Neural progenitor cell (in vitro differentiated cells): ENCODE measurements at regions not wholly inside any gene's neighbourhood (a gene's known extent, or its start where the extent isn't known, plus 50 kb on each side); places are given as distances from the start of the nearest gene placed in this dataset.

Experiments
- DNase-seq: peaks from one replicate; pipeline ENCODE4 v3.0.0-alpha.2; 2016; ENCODE audit warnings: low spot score
- H2AFZ ChIP-seq: fragments of 200-600 bp; sonication (generic); replicated peaks from 2 replicates; pipeline ENCODE4 v1.6.1; 2016; ENCODE audit warnings: antibody characterized with exemption
- H3F3A ChIP-seq: fragments of 200-600 bp; sonication (generic); 2 replicates; pipeline ENCODE4 v1.6.1; 2016; ENCODE audit warnings: antibody characterized with exemption, low read depth
- H3K27ac ChIP-seq: fragments of 200-600 bp; sonication (generic); 2 replicates; pipeline ENCODE4 v1.5.1; 2016; ENCODE audit warnings: mild to moderate bottlenecking
- H3K27me3 ChIP-seq: fragments of 200-600 bp; sonication (generic); 2 replicates; pipeline ENCODE4 v1.6.1; 2016; ENCODE audit warnings: mild to moderate bottlenecking, moderate library complexity
- H3K36me3 ChIP-seq: fragments of 200-600 bp; sonication (generic); 2 replicates; pipeline ENCODE4 v1.5.1; 2016
- H3K4me1 ChIP-seq: fragments of 200-600 bp; sonication (generic); 2 replicates; pipeline ENCODE4 v1.6.1; 2016; ENCODE audit warnings: mixed run types
- H3K4me2 ChIP-seq: fragments of 200-600 bp; sonication (generic); 2 replicates; pipeline ENCODE4 v1.6.1; 2016
- H3K4me3 ChIP-seq: fragments of 200-600 bp; sonication (generic); 2 replicates; pipeline ENCODE4 v1.5.1; 2016
- H3K79me2 ChIP-seq: fragments of 200-600 bp; sonication (generic); 2 replicates; pipeline ENCODE4 v1.6.1; 2016; ENCODE audit warnings: low read depth
- H3K9ac ChIP-seq: fragments of 200-600 bp; sonication (generic); 2 replicates; pipeline ENCODE4 v1.6.1; 2016
- H3K9me3 ChIP-seq: fragments of 200-600 bp; sonication (generic); 2 replicates; pipeline ENCODE4 v1.5.1; 2016; ENCODE audit warnings: low read depth
- H4K20me1 ChIP-seq: fragments of 200-600 bp; sonication (generic); 2 replicates; pipeline ENCODE4 v1.6.1; 2016; ENCODE audit warnings: low read depth
- H3K27ac Mint-ChIP-seq: 3 replicates; pipeline ENCODE4 v1.8.0; 2021; ENCODE audit warnings: mixed read lengths
- H3K27me3 Mint-ChIP-seq: 2 replicates; pipeline ENCODE4 v1.8.0; 2022; ENCODE audit warnings: low read depth, mild to moderate bottlenecking, inconsistent platforms, moderate library complexity, mixed read lengths; ENCODE audit not compliant: insufficient read depth
- H3K36me3 Mint-ChIP-seq: 3 replicates; pipeline ENCODE4 v1.8.0; 2021; ENCODE audit warnings: mixed read lengths
- H3K4me1 Mint-ChIP-seq: 3 replicates; pipeline ENCODE4 v1.8.0; 2021; ENCODE audit warnings: mixed read lengths
- H3K4me3 Mint-ChIP-seq: 3 replicates; pipeline ENCODE4 v1.8.0; 2021; ENCODE audit warnings: mild to moderate bottlenecking, moderate library complexity, mixed read lengths
- H3K9me3 Mint-ChIP-seq: 3 replicates; pipeline ENCODE4 v1.8.0; 2020; ENCODE audit warnings: mixed read lengths
- CTCF ChIP-seq: fragments of 200-600 bp; sonication (generic); IDR thresholded peaks from 2 replicates; pipeline ENCODE4 v1.5.1; 2017; ENCODE audit warnings: antibody characterized with exemption, mild to moderate bottlenecking
- EZH2 ChIP-seq: fragments of 200-600 bp; sonication (generic); IDR thresholded peaks from 2 replicates; pipeline ENCODE4 v1.6.1; 2017; ENCODE audit warnings: antibody characterized with exemption, mild to moderate bottlenecking, moderate library complexity
- EZH2phosphoT487 ChIP-seq: fragments of 200-600 bp; sonication (generic); IDR thresholded peaks from 2 replicates; pipeline ENCODE4 v1.6.1; 2017; ENCODE audit warnings: antibody characterized with exemption

- Histone ChIP-seq H3K27me3 (no peaks in the 10 kb centered on the region), H3K36me3 (no peaks in the 10 kb centered on the region), H3K9me3 (no peaks in the 10 kb centered on the region), H3F3A (no peaks in the 10 kb centered on the region), H3K9ac (no peak overlapping the region), H2AFZ (no peak overlapping the region), H3K79me2 (no peaks in the 10 kb centered on the region), H3K4me2 (no peak overlapping the region), H3K27ac (no peak overlapping the region), H3K4me1 (no peaks in the 10 kb centered on the region), H4K20me1 (no peaks in the 10 kb centered on the region), H3K4me3 (no peak overlapping the region)
- Mint-ChIP-seq H3K9me3 (peaks cover 9% of the 10 kb centered on the region), H3K4me3 (no peak overlapping the region), H3K36me3 (no peaks in the 10 kb centered on the region), H3K27ac (no peak overlapping the region), H3K4me1 (no peaks in the 10 kb centered on the region), H3K27me3 (no peaks in the 10 kb centered on the region)
- TF ChIP-seq CTCF (no peak), EZH2 (no peak), EZH2phosphoT487 (no peak)
- DNase-seq, result no peak
Measured at GRCh38 chr9:7376213-7376612, 423.4 kb downstream of the DMAC1 start.

GRCh38 chr9:7375013-7375511 is 424.5 kb downstream of the DMAC1 start:
- H3K27ac Mint-ChIP-seq, result no peak overlapping the region
- no peak for TF ChIP-seq EZH2phosphoT487
- no peak for TF ChIP-seq EZH2
- TF ChIP-seq CTCF, result no peak
- no peaks in the 10 kb centered on the region for H3K36me3 Mint-ChIP-seq
- H3K36me3 ChIP-seq, result no peaks in the 10 kb centered on the region
- no peak overlapping the region for H3K27ac ChIP-seq
- no peaks in the 10 kb centered on the region for H3K79me2 ChIP-seq
- H3K27me3 ChIP-seq, result no peaks in the 10 kb centered on the region
- no peak for DNase-seq
- no peak overlapping the region for H3K4me3 Mint-ChIP-seq
- H3K4me1 ChIP-seq, result no peaks in the 10 kb centered on the region
- H3K4me2 ChIP-seq, result no peak overlapping the region
- no peaks in the 10 kb centered on the region for H3K4me1 Mint-ChIP-seq
- no peak overlapping the region for H3K9ac ChIP-seq
- no peak overlapping the region for H3K4me3 ChIP-seq
- no peaks in the 10 kb centered on the region for H3K27me3 Mint-ChIP-seq
- H3K9me3 Mint-ChIP-seq, result peaks cover 9% of the 10 kb centered on the region
- H2AFZ ChIP-seq, result no peak overlapping the region
- H3K9me3 ChIP-seq, result no peaks in the 10 kb centered on the region
- H3F3A ChIP-seq, result no peaks in the 10 kb centered on the region
- H4K20me1 ChIP-seq, result no peaks in the 10 kb centered on the region

- Histone ChIP-seq H3K79me2 (no peaks in the 10 kb centered on the region), H4K20me1 (no peaks in the 10 kb centered on the region), H3K4me3 (no peak overlapping the region), H3F3A (no peaks in the 10 kb centered on the region), H3K4me1 (no peaks in the 10 kb centered on the region), H3K9me3 (no peaks in the 10 kb centered on the region), H3K27ac (no peak overlapping the region), H3K9ac (no peak overlapping the region), H3K4me2 (no peak overlapping the region), H3K27me3 (no peaks in the 10 kb centered on the region), H2AFZ (no peak overlapping the region), H3K36me3 (no peaks in the 10 kb centered on the region)
- Mint-ChIP-seq H3K27me3 (no peaks in the 10 kb centered on the region), H3K36me3 (no peaks in the 10 kb centered on the region), H3K4me3 (no peak overlapping the region), H3K27ac (no peak overlapping the region), H3K9me3 (peaks cover 2% of the 10 kb centered on the region), H3K4me1 (no peaks in the 10 kb centered on the region)
- TF ChIP-seq EZH2 (no peak), EZH2phosphoT487 (no peak), CTCF (no peak)
- DNase-seq, result no peak
Measured at GRCh38 chr9:7370988-7371387, 428.6 kb downstream of the DMAC1 start.
